NB4 (cell line): ENCODE measurements at regions not wholly inside any gene's neighbourhood (a gene's known extent, or its start where the extent isn't known, plus 50 kb on each side); places are given as distances from the start of the nearest gene placed in this dataset.
A peak's percentile ranks its signal among the peaks of the same experiment; 100 is the strongest.

Experiments
- DNase-seq: peaks from one replicate; pipeline ENCODE4 v3.0.0; 2010; ENCODE audit warnings: low read depth
- H3K4me3 ChIP-seq: one replicate; pipeline ENCODE4 v1.5.1; 2011; ENCODE audit warnings: mild to moderate bottlenecking, low read depth, low read length, moderate library complexity
- MYC ChIP-seq: IDR thresholded peaks from 2 replicates; pipeline ENCODE4 v1.6.1; 2011; ENCODE audit warnings: low read depth, low read length
- POLR2A ChIP-seq: IDR thresholded peaks from 2 replicates; pipeline ENCODE4 v1.6.1; 2011; ENCODE audit warnings: mild to moderate bottlenecking; ENCODE audit not compliant: insufficient read length; ENCODE audit errors: extremely low read depth
- TF ChIP-seq, protein P1 (sequence below): IDR thresholded peaks from one replicate; pipeline ENCODE4 v1.5.1; 2012; ENCODE audit warnings: low read depth, low read length
- TF ChIP-seq, protein P2 (sequence below): IDR thresholded peaks from 2 replicates; pipeline ENCODE4 v1.6.1; 2011; ENCODE audit warnings: low read depth, low read length

DNA sequence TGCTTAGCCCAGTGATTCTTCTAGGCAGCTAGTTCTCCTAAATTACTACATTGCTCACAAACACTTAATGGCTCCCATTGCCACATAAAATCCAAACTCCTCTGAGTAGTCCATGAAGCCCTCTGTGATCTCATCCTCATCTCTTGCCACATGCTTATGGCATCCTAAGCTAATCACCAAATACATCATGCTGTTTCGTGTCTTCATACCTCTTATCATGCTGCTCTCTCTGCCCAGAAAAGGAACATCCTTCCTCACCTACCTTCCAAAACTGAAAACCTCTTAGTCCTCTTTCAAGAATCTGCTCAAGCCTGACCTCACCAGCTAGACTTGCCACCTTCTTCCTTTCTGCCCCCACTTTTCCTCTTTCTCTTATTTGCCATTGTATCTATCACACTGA is 108.5 kb downstream of the DUSP6 start:
- no peak overlapping the region for H3K4me3 ChIP-seq
- peak; percentile 59 for DNase-seq
- TF ChIP-seq, protein P1, sequence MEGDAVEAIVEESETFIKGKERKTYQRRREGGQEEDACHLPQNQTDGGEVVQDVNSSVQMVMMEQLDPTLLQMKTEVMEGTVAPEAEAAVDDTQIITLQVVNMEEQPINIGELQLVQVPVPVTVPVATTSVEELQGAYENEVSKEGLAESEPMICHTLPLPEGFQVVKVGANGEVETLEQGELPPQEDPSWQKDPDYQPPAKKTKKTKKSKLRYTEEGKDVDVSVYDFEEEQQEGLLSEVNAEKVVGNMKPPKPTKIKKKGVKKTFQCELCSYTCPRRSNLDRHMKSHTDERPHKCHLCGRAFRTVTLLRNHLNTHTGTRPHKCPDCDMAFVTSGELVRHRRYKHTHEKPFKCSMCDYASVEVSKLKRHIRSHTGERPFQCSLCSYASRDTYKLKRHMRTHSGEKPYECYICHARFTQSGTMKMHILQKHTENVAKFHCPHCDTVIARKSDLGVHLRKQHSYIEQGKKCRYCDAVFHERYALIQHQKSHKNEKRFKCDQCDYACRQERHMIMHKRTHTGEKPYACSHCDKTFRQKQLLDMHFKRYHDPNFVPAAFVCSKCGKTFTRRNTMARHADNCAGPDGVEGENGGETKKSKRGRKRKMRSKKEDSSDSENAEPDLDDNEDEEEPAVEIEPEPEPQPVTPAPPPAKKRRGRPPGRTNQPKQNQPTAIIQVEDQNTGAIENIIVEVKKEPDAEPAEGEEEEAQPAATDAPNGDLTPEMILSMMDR: no peak
- TF ChIP-seq MYC (no peak), POLR2A (no peak)
- TF ChIP-seq, protein P2, sequence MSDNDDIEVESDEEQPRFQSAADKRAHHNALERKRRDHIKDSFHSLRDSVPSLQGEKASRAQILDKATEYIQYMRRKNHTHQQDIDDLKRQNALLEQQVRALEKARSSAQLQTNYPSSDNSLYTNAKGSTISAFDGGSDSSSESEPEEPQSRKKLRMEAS: no peak

GRCh38 chr12:89239534-89239933 is 112.8 kb downstream of the DUSP6 start:
- H3K4me3 ChIP-seq: no peak overlapping the region
- TF ChIP-seq MYC (no peak), POLR2A (no peak)
- TF ChIP-seq, protein P2: no peak
- TF ChIP-seq, protein P1: no peak
- DNase-seq: no peak

GRCh38 chr12:89238593-89238992 is 113.7 kb downstream of the DUSP6 start:
- DNase-seq: no peak
- no peak overlapping the region for H3K4me3 ChIP-seq
- TF ChIP-seq POLR2A (no peak), MYC (no peak)
- TF ChIP-seq, protein P2: no peak
- TF ChIP-seq, protein P1: no peak

DNA sequence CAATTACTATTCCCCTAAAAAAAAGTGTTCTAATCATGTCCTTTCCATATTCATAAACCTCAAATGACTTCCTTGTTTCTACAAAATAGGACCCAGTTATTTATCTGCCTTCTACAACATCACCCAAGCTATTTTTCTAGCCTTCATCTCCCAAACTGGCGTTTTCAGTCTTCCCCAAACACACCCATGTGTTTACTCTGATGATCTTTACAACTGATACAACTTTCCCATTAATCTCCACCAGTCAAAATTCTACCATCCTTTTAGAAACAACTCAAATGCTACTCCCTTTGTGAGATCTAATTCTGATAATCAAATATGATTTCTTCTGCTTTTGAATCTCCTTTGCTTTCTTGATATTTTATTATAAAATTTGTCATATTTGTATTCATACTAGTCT is 114.5 kb downstream of the DUSP6 start:
- no peak for DNase-seq
- TF ChIP-seq, protein P1: no peak
- TF ChIP-seq, protein P2: no peak
- no peak for TF ChIP-seq MYC
- no peak for TF ChIP-seq POLR2A
- no peak overlapping the region for H3K4me3 ChIP-seq

GRCh38 chr12:89236748-89237383 is 115.4 kb downstream of the DUSP6 start:
- peak; percentile 46 for DNase-seq
- no peak overlapping the region for H3K4me3 ChIP-seq
- TF ChIP-seq MYC (no peak), POLR2A (no peak)
- TF ChIP-seq, protein P2: no peak
- TF ChIP-seq, protein P1: no peak
